ENCODE measurements at regions not wholly inside any gene's neighbourhood (a gene's known extent, or its start where the extent isn't known, plus 50 kb on each side); places are given as distances from the start of the nearest gene placed in this dataset.
"Not testable (repeated sequence)": the region's sequence is repeated elsewhere in the genome, so short reads cannot be mapped to it uniquely, and the experiment has no call there.

- ATAC-seq (replicated peaks in 1 of 2) (no peak), DNase-seq (no peak)
- Mint-ChIP-seq H3K27ac (no peak overlapping the region), H3K4me3 (no peak overlapping the region), H3K4me1 (ENCODE audit: low read depth) (no peaks in the 10 kb centered on the region), H3K27me3 (ENCODE audit: low read depth) (no peaks in the 10 kb centered on the region), H3K36me3 (ENCODE audit: insufficient read depth in 2 of 2) (peaks cover 4 to 7% of the 10 kb centered on the region in 2 donors), H3K9me3 (peaks cover 6 to 19% of the 10 kb centered on the region in 2 donors)
Measured at GRCh38 chr9:102550266-102550665, 444.9 kb upstream of the CYLC2 start.

- Mint-ChIP-seq H3K27ac (no peak overlapping the region), H3K4me3 (no peak overlapping the region), H3K4me1 (ENCODE audit: low read depth) (no peaks in the 10 kb centered on the region), H3K27me3 (ENCODE audit: low read depth) (no peaks in the 10 kb centered on the region), H3K9me3 (peaks cover 0 to 2% of the 10 kb centered on the region in 2 donors), H3K36me3 (ENCODE audit: insufficient read depth in 2 of 2) (no peaks in the 10 kb centered on the region)
- DNase-seq = no peak
- no peak for ATAC-seq (replicated peaks in 1 of 2)
Measured at GRCh38 chr9:102534031-102534430, 461.1 kb upstream of the CYLC2 start.

- DNase-seq (no peak), ATAC-seq (replicated peaks in 1 of 2) (no peak)
- H3K27ac Mint-ChIP-seq = no peak overlapping the region
- no peaks in the 10 kb centered on the region for H3K27me3 Mint-ChIP-seq (ENCODE audit: low read depth)
- H3K4me3 Mint-ChIP-seq = no peak overlapping the region
- H3K9me3 Mint-ChIP-seq = peaks cover 5 to 7% of the 10 kb centered on the region in 2 donors
- H3K36me3 Mint-ChIP-seq (ENCODE audit: insufficient read depth in 2 of 2) = no peaks in the 10 kb centered on the region
- H3K4me1 Mint-ChIP-seq (ENCODE audit: low read depth) = no peaks in the 10 kb centered on the region
Measured at GRCh38 chr9:102521097-102521755, 473.9 kb upstream of the CYLC2 start.

- DNase-seq = no peak
- H3K27ac Mint-ChIP-seq = no peak overlapping the region
- ATAC-seq (replicated peaks in 1 of 2) = no peak
- no peaks in the 10 kb centered on the region for H3K4me1 Mint-ChIP-seq (ENCODE audit: low read depth)
- H3K4me3 Mint-ChIP-seq = no peak overlapping the region
- H3K9me3 Mint-ChIP-seq = peaks cover 3% of the 10 kb centered on the region in 2 donors
- H3K27me3 Mint-ChIP-seq (ENCODE audit: low read depth) = no peaks in the 10 kb centered on the region
- H3K36me3 Mint-ChIP-seq (ENCODE audit: insufficient read depth in 2 of 2) = no peaks in the 10 kb centered on the region
Measured at GRCh38 chr9:102519423-102519822, 475.7 kb upstream of the CYLC2 start.

- H3K9me3 Mint-ChIP-seq = peaks cover 3% of the 10 kb centered on the region in 2 donors
- ATAC-seq (replicated peaks in 1 of 2) = no peak
- H3K4me1 Mint-ChIP-seq (ENCODE audit: low read depth) = no peaks in the 10 kb centered on the region
- H3K4me3 Mint-ChIP-seq = no peak overlapping the region
- no peaks in the 10 kb centered on the region for H3K27me3 Mint-ChIP-seq (ENCODE audit: low read depth)
- no peak overlapping the region for H3K27ac Mint-ChIP-seq
- no peak for DNase-seq
- no peaks in the 10 kb centered on the region for H3K36me3 Mint-ChIP-seq (ENCODE audit: insufficient read depth in 2 of 2)
Measured at GRCh38 chr9:102518324-102518723, 476.8 kb upstream of the CYLC2 start.

GRCh38 chr9:102514541-102514940 is 480.6 kb upstream of the CYLC2 start:
- H3K27ac Mint-ChIP-seq = no peak overlapping the region
- no peaks in the 10 kb centered on the region for H3K27me3 Mint-ChIP-seq (ENCODE audit: low read depth)
- H3K9me3 Mint-ChIP-seq = peaks cover 0 to 3% of the 10 kb centered on the region in 2 donors
- no peak for DNase-seq
- no peak overlapping the region for H3K4me3 Mint-ChIP-seq
- no peaks in the 10 kb centered on the region for H3K36me3 Mint-ChIP-seq (ENCODE audit: insufficient read depth in 2 of 2)
- no peak for ATAC-seq (replicated peaks in 1 of 2)
- H3K4me1 Mint-ChIP-seq (ENCODE audit: low read depth) = no peaks in the 10 kb centered on the region

- no peak for ATAC-seq (replicated peaks in 1 of 2)
- no peak overlapping the region for H3K4me3 Mint-ChIP-seq
- peaks cover 3 to 5% of the 10 kb centered on the region in 2 donors for H3K9me3 Mint-ChIP-seq
- no peak overlapping the region for H3K27ac Mint-ChIP-seq
- H3K27me3 Mint-ChIP-seq (ENCODE audit: low read depth) = no peaks in the 10 kb centered on the region
- no peak for DNase-seq
- H3K36me3 Mint-ChIP-seq (ENCODE audit: insufficient read depth in 2 of 2) = no peaks in the 10 kb centered on the region
- no peaks in the 10 kb centered on the region for H3K4me1 Mint-ChIP-seq (ENCODE audit: low read depth)
Measured at GRCh38 chr9:102507044-102507687, 488.0 kb upstream of the CYLC2 start.

GRCh38 chr9:102506406-102506805 is 488.7 kb upstream of the CYLC2 start:
- Mint-ChIP-seq H3K36me3 (ENCODE audit: insufficient read depth in 2 of 2) (no peaks in the 10 kb centered on the region), H3K4me1 (ENCODE audit: low read depth) (no peaks in the 10 kb centered on the region), H3K27ac (no peak overlapping the region), H3K9me3 (peaks cover 5% of the 10 kb centered on the region in 2 donors), H3K4me3 (no peak overlapping the region), H3K27me3 (ENCODE audit: low read depth) (no peaks in the 10 kb centered on the region)
- ATAC-seq (replicated peaks in 1 of 2) (no peak), DNase-seq (no peak)

- peaks cover 2 to 7% of the 10 kb centered on the region in 2 donors for H3K9me3 Mint-ChIP-seq
- H3K4me1 Mint-ChIP-seq (ENCODE audit: low read depth) = no peaks in the 10 kb centered on the region
- DNase-seq = no peak
- H3K36me3 Mint-ChIP-seq (ENCODE audit: insufficient read depth in 2 of 2) = no peaks in the 10 kb centered on the region
- no peaks in the 10 kb centered on the region for H3K27me3 Mint-ChIP-seq (ENCODE audit: low read depth)
- no peak for ATAC-seq (replicated peaks in 1 of 2)
- no peak overlapping the region for H3K4me3 Mint-ChIP-seq
- no peak overlapping the region for H3K27ac Mint-ChIP-seq
Measured at GRCh38 chr9:102499468-102499867, 495.7 kb upstream of the CYLC2 start.

- no peaks in the 10 kb centered on the region for H3K4me1 Mint-ChIP-seq (ENCODE audit: low read depth)
- DNase-seq = no peak
- no peaks in the 10 kb centered on the region for H3K36me3 Mint-ChIP-seq (ENCODE audit: insufficient read depth in 2 of 2)
- H3K9me3 Mint-ChIP-seq = peaks cover 2 to 7% of the 10 kb centered on the region in 2 donors
- no peak overlapping the region for H3K4me3 Mint-ChIP-seq
- ATAC-seq (replicated peaks in 1 of 2) = no peak
- no peaks in the 10 kb centered on the region for H3K27me3 Mint-ChIP-seq (ENCODE audit: low read depth)
- H3K27ac Mint-ChIP-seq = no peak overlapping the region
Measured at GRCh38 chr9:102497709-102498108, 497.4 kb upstream of the CYLC2 start.

- not testable (repeated sequence) for H3K27ac Mint-ChIP-seq; DNase-seq; H3K36me3 Mint-ChIP-seq (ENCODE audit: insufficient read depth in 2 of 2); H3K4me3 Mint-ChIP-seq; H3K27me3 Mint-ChIP-seq (ENCODE audit: low read depth); H3K4me1 Mint-ChIP-seq (ENCODE audit: low read depth); ATAC-seq (replicated peaks in 1 of 2); H3K9me3 Mint-ChIP-seq
Measured at GRCh38 chr9:102486976-102487375, 508.2 kb upstream of the CYLC2 start.

GRCh38 chr9:102483651-102484050 is 511.5 kb upstream of the CYLC2 start:
- no peaks in the 10 kb centered on the region for H3K27me3 Mint-ChIP-seq (ENCODE audit: low read depth)
- ATAC-seq (replicated peaks in 1 of 2) = no peak
- no peak overlapping the region for H3K27ac Mint-ChIP-seq
- H3K36me3 Mint-ChIP-seq (ENCODE audit: insufficient read depth in 2 of 2) = no peaks in the 10 kb centered on the region
- no peaks in the 10 kb centered on the region for H3K4me1 Mint-ChIP-seq (ENCODE audit: low read depth)
- H3K9me3 Mint-ChIP-seq = peaks cover 0 to 2% of the 10 kb centered on the region in 2 donors
- no peak for DNase-seq
- H3K4me3 Mint-ChIP-seq = no peak overlapping the region

- DNase-seq (no peak), ATAC-seq (replicated peaks in 1 of 2) (no peak)
- no peaks in the 10 kb centered on the region for H3K27me3 Mint-ChIP-seq (ENCODE audit: low read depth)
- H3K4me3 Mint-ChIP-seq = no peak overlapping the region
- no peaks in the 10 kb centered on the region for H3K36me3 Mint-ChIP-seq (ENCODE audit: insufficient read depth in 2 of 2)
- H3K4me1 Mint-ChIP-seq (ENCODE audit: low read depth) = no peaks in the 10 kb centered on the region
- H3K9me3 Mint-ChIP-seq = peaks cover 0 to 2% of the 10 kb centered on the region in 2 donors
- H3K27ac Mint-ChIP-seq = no peak overlapping the region
Measured at GRCh38 chr9:102482776-102483175, 512.4 kb upstream of the CYLC2 start.

- H3K4me3 Mint-ChIP-seq = no peak overlapping the region
- DNase-seq = no peak
- H3K9me3 Mint-ChIP-seq = peaks cover 0 to 4% of the 10 kb centered on the region in 2 donors
Measured at GRCh38 chr9:102479191-102479590, 515.9 kb upstream of the CYLC2 start.

More at GRCh38 chr9:102479191-102479590, 515.9 kb upstream of the CYLC2 start:
- Mint-ChIP-seq H3K27ac (no peak overlapping the region), H3K27me3 (ENCODE audit: low read depth) (no peaks in the 10 kb centered on the region), H3K4me1 (ENCODE audit: low read depth) (no peaks in the 10 kb centered on the region), H3K36me3 (ENCODE audit: insufficient read depth in 2 of 2) (no peaks in the 10 kb centered on the region)
- no peak for ATAC-seq (replicated peaks in 1 of 2)

Measured in activated T-cell treated with anti-CD3 and anti-CD28 coated beads, Interleukin-2, amount 50 U/mL, for 72 hours (primary cell).